ENCODE measurements at regions not wholly inside any gene's neighbourhood (a gene's known extent, or its start where the extent isn't known, plus 50 kb on each side); places are given as distances from the start of the nearest gene placed in this dataset.

- no peak for ATAC-seq (ENCODE audit: poor library complexity)
- Histone ChIP-seq H3K27me3 (ENCODE audit: control insufficient read depth in 1 of 2, insufficient read depth in 2 of 2, low read length in 2 of 2) (no peaks in the 10 kb centered on the region), H3K9me3 (ENCODE audit: control insufficient read depth in 1 of 2, insufficient read depth in 1 of 2, low read length in 2 of 2) (peaks cover 4 to 9% of the 10 kb centered on the region in 2 experiments), H3K36me3 (ENCODE audit: insufficient read depth, low read length) (no peaks in the 10 kb centered on the region), H3K4me1 (ENCODE audit: insufficient read depth, low read length) (no peaks in the 10 kb centered on the region), H3K27ac (ENCODE audit: low read depth in 1 of 2, low read length in 2 of 2) (no peak overlapping the region), H3K4me3 (ENCODE audit: low read length) (no peak overlapping the region)
- POLR2A ChIA-PET = no interaction called here
- CTCF ChIA-PET = no interaction called here
- Mint-ChIP-seq H3K9me3 (peaks cover 3% of the 10 kb centered on the region), H3K27ac (no peak overlapping the region), H3K4me1 (ENCODE audit: low read depth) (no peaks in the 10 kb centered on the region), H3K4me3 (no peak overlapping the region), H3K36me3 (ENCODE audit: low read depth) (no peaks in the 10 kb centered on the region), H3K27me3 (no peaks in the 10 kb centered on the region)
- intact Hi-C loops (cut with DNase I, micrococcal nuclease) = no loop called here
- DNase-seq = no peak
- no peak for TF ChIP-seq CTCF (IDR thresholded peaks at IDR 0.05)
Measured at GRCh38 chr9:26133537-26133936, 455.3 kb upstream of the TUSC1 start.

- H3K27me3 Mint-ChIP-seq = no peaks in the 10 kb centered on the region
- ChIA-PET POLR2A (no interaction called here), CTCF (no interaction called here)
- H3K36me3 ChIP-seq (ENCODE audit: insufficient read depth, low read length) = no peaks in the 10 kb centered on the region
- no peak overlapping the region for H3K4me3 ChIP-seq (ENCODE audit: low read length)
- no peaks in the 10 kb centered on the region for H3K4me1 Mint-ChIP-seq (ENCODE audit: low read depth)
- intact Hi-C loops (cut with DNase I, micrococcal nuclease) = no loop called here
- no peak for ATAC-seq (ENCODE audit: poor library complexity)
- no peaks in the 10 kb centered on the region for H3K4me1 ChIP-seq (ENCODE audit: insufficient read depth, low read length)
- no peaks in the 10 kb centered on the region for H3K36me3 Mint-ChIP-seq (ENCODE audit: low read depth)
- no peak overlapping the region for H3K27ac Mint-ChIP-seq
- no peak overlapping the region for H3K4me3 Mint-ChIP-seq
- no peak for DNase-seq
- H3K27ac ChIP-seq (ENCODE audit: low read depth in 1 of 2, low read length in 2 of 2) = no peak overlapping the region
- no peaks in the 10 kb centered on the region for H3K27me3 ChIP-seq (ENCODE audit: control insufficient read depth in 1 of 2, insufficient read depth in 2 of 2, low read length in 2 of 2)
- H3K9me3 Mint-ChIP-seq = peaks cover 3% of the 10 kb centered on the region
- no peak for TF ChIP-seq CTCF (IDR thresholded peaks at IDR 0.05)
- peaks cover 4 to 9% of the 10 kb centered on the region in 2 experiments for H3K9me3 ChIP-seq (ENCODE audit: control insufficient read depth in 1 of 2, insufficient read depth in 1 of 2, low read length in 2 of 2)
Measured at GRCh38 chr9:26132746-26133312, 454.6 kb upstream of the TUSC1 start.

GRCh38 chr9:26131886-26132285, 453.6 kb upstream of the TUSC1 start:
- POLR2A ChIA-PET = no interaction called here
- no peaks in the 10 kb centered on the region for H3K4me1 ChIP-seq (ENCODE audit: insufficient read depth, low read length)
- H3K36me3 ChIP-seq (ENCODE audit: insufficient read depth, low read length) = no peaks in the 10 kb centered on the region
- no peak for ATAC-seq (ENCODE audit: poor library complexity)
- H3K27me3 ChIP-seq (ENCODE audit: control insufficient read depth in 1 of 2, insufficient read depth in 2 of 2, low read length in 2 of 2) = no peaks in the 10 kb centered on the region
- intact Hi-C loops (cut with DNase I, micrococcal nuclease) = no loop called here
- Mint-ChIP-seq H3K27ac (no peak overlapping the region), H3K4me1 (ENCODE audit: low read depth) (no peaks in the 10 kb centered on the region), H3K9me3 (peaks cover 6% of the 10 kb centered on the region), H3K36me3 (ENCODE audit: low read depth) (no peaks in the 10 kb centered on the region), H3K4me3 (no peak overlapping the region), H3K27me3 (no peaks in the 10 kb centered on the region)
- peaks cover 0 to 9% of the 10 kb centered on the region in 2 experiments for H3K9me3 ChIP-seq (ENCODE audit: control insufficient read depth in 1 of 2, insufficient read depth in 1 of 2, low read length in 2 of 2)
- TF ChIP-seq CTCF (IDR thresholded peaks at IDR 0.05) = no peak
- DNase-seq = no peak
- no peak overlapping the region for H3K27ac ChIP-seq (ENCODE audit: low read depth in 1 of 2, low read length in 2 of 2)
- H3K4me3 ChIP-seq (ENCODE audit: low read length) = no peak overlapping the region
- CTCF ChIA-PET = no interaction called here

Data from CD4-positive, alpha-beta T cell (primary cell).